OCI-LY1 (cell line): ENCODE measurements at regions not wholly inside any gene's neighbourhood (a gene's known extent, or its start where the extent isn't known, plus 50 kb on each side); places are given as distances from the start of the nearest gene placed in this dataset.

Experiments
- EZH2 ChIP-seq: fragments of 200-600 bp; sonication (generic), shearing (Covaris generic); IDR thresholded peaks from 2 replicates; pipeline ENCODE4 v1.8.0; 2017; ENCODE audit warnings: borderline replicate concordance, mixed run types, mild to moderate bottlenecking, antibody characterized with exemption, low read length, moderate library complexity, mixed read lengths
- TF ChIP-seq, protein P1 (sequence below): fragments of 200-600 bp; sonication (generic), shearing (Covaris generic); IDR thresholded peaks from 2 replicates; pipeline ENCODE4 v1.5.1; 2017; ENCODE audit warnings: mild to moderate bottlenecking, antibody characterized with exemption, low read length, moderate library complexity, mixed read lengths

- TF ChIP-seq, protein P1, sequence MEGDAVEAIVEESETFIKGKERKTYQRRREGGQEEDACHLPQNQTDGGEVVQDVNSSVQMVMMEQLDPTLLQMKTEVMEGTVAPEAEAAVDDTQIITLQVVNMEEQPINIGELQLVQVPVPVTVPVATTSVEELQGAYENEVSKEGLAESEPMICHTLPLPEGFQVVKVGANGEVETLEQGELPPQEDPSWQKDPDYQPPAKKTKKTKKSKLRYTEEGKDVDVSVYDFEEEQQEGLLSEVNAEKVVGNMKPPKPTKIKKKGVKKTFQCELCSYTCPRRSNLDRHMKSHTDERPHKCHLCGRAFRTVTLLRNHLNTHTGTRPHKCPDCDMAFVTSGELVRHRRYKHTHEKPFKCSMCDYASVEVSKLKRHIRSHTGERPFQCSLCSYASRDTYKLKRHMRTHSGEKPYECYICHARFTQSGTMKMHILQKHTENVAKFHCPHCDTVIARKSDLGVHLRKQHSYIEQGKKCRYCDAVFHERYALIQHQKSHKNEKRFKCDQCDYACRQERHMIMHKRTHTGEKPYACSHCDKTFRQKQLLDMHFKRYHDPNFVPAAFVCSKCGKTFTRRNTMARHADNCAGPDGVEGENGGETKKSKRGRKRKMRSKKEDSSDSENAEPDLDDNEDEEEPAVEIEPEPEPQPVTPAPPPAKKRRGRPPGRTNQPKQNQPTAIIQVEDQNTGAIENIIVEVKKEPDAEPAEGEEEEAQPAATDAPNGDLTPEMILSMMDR: no peak
- no peak for TF ChIP-seq EZH2
Measured at GRCh38 chr5:87752362-87752761, 339.6 kb upstream of the CCNH start.
